ENCODE measurements at regions not wholly inside any gene's neighbourhood (a gene's known extent, or its start where the extent isn't known, plus 50 kb on each side); places are given as distances from the start of the nearest gene placed in this dataset.

DNA sequence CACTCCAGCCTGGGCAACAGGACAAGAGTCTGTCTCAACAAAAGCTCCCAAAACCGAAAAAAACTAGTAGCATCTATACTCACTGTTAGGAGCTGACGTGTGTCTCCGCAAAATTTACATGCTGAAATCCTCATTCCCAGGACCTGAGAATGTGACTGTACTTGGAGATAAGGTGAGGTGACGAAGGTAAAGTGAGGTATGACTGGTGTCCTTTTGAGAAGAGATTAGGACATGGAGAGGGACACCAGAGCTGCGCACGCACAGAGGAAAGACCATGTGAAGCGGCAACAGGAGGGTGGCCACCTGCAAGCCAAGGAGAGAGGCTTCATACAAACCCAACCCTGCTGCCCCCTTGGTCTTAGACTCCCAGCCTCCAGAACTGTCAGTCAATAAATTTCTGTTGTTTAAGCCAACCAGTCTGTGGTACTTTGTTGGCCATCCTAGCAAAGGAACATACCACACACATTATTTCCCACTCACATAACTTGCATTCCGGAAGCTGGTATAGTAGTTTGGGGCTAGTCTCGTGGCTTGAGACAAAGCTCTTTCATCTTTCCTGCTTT, 1154.0 kb upstream of the CELF2 start:
- H3K27ac ChIP-seq (ENCODE audit: low read length) = no peak overlapping the region
- no peaks in the 10 kb centered on the region for H3K27me3 ChIP-seq (ENCODE audit: control insufficient read depth, insufficient read depth, low read length)
- Mint-ChIP-seq H3K4me1 (no peaks in the 10 kb centered on the region), H3K4me3 (no peak overlapping the region), H3K27ac (no peak overlapping the region), H3K36me3 (no peaks in the 10 kb centered on the region), H3K9me3 (peaks cover 13 to 14% of the 10 kb centered on the region in 2 donors), H3K27me3 (ENCODE audit: low read depth in 2 of 2) (no peaks in the 10 kb centered on the region)
- ATAC-seq (no peak), DNase-seq (no peak)
- no peaks in the 10 kb centered on the region for H3K4me1 ChIP-seq (ENCODE audit: control insufficient read depth, insufficient read depth, low read length)
- H3K4me3 ChIP-seq (ENCODE audit: low read length) = no peak overlapping the region
- no peak for TF ChIP-seq CTCF (IDR thresholded peaks at IDR 0.05)
- intact Hi-C loops (cut with micrococcal nuclease) = no loop called here
- no peaks in the 10 kb centered on the region for H3K36me3 ChIP-seq (ENCODE audit: control insufficient read depth, insufficient read depth, low read length)
- H3K9me3 ChIP-seq (ENCODE audit: control insufficient read depth, insufficient read depth, low read length) = no peaks in the 10 kb centered on the region
- WGBS (ENCODE audit: insufficient coverage) = 94% methylated on average over 9 of the region's 9 CpGs

- DNase-seq (no peak), ATAC-seq (no peak)
- intact Hi-C loops (cut with micrococcal nuclease) = no loop called here
- Mint-ChIP-seq H3K27me3 (ENCODE audit: low read depth in 2 of 2) (no peaks in the 10 kb centered on the region), H3K4me3 (no peak overlapping the region), H3K4me1 (no peaks in the 10 kb centered on the region), H3K9me3 (peaks cover 4 to 8% of the 10 kb centered on the region in 2 donors), H3K27ac (no peak overlapping the region), H3K36me3 (no peaks in the 10 kb centered on the region)
- no peak for TF ChIP-seq CTCF (IDR thresholded peaks at IDR 0.05)
- H3K4me3 ChIP-seq (ENCODE audit: low read length) = no peak overlapping the region
- 80% methylated on average over 1 of the region's 2 CpGs for WGBS (ENCODE audit: insufficient coverage)
- H3K27me3 ChIP-seq (ENCODE audit: control insufficient read depth, insufficient read depth, low read length) = no peaks in the 10 kb centered on the region
- no peak overlapping the region for H3K27ac ChIP-seq (ENCODE audit: low read length)
- no peaks in the 10 kb centered on the region for H3K9me3 ChIP-seq (ENCODE audit: control insufficient read depth, insufficient read depth, low read length)
- no peaks in the 10 kb centered on the region for H3K4me1 ChIP-seq (ENCODE audit: control insufficient read depth, insufficient read depth, low read length)
- no peaks in the 10 kb centered on the region for H3K36me3 ChIP-seq (ENCODE audit: control insufficient read depth, insufficient read depth, low read length)
These were observed 1149.2 kb upstream of the CELF2 start for GRCh38 chr10:9868499-9868898.

GRCh38 chr10:9869205-9869604, 1148.5 kb upstream of the CELF2 start:
- no peak overlapping the region for H3K4me3 Mint-ChIP-seq
- intact Hi-C loops (cut with micrococcal nuclease) = no loop called here
- no peak overlapping the region for H3K27ac Mint-ChIP-seq

More at GRCh38 chr10:9869205-9869604, 1148.5 kb upstream of the CELF2 start:
- Histone ChIP-seq H3K27ac (ENCODE audit: low read length) (no peak overlapping the region), H3K36me3 (ENCODE audit: control insufficient read depth, insufficient read depth, low read length) (no peaks in the 10 kb centered on the region), H3K4me3 (ENCODE audit: low read length) (no peak overlapping the region), H3K9me3 (ENCODE audit: control insufficient read depth, insufficient read depth, low read length) (no peaks in the 10 kb centered on the region), H3K4me1 (ENCODE audit: control insufficient read depth, insufficient read depth, low read length) (no peaks in the 10 kb centered on the region), H3K27me3 (ENCODE audit: control insufficient read depth, insufficient read depth, low read length) (no peaks in the 10 kb centered on the region)
- ATAC-seq = no peak
- no peak for DNase-seq
- 84% methylated on average over 2 of the region's 2 CpGs for WGBS (ENCODE audit: insufficient coverage)
- TF ChIP-seq CTCF (IDR thresholded peaks at IDR 0.05) = no peak
- no peaks in the 10 kb centered on the region for H3K36me3 Mint-ChIP-seq
- no peaks in the 10 kb centered on the region for H3K4me1 Mint-ChIP-seq
- H3K27me3 Mint-ChIP-seq (ENCODE audit: low read depth in 2 of 2) = no peaks in the 10 kb centered on the region
- peaks cover 4 to 8% of the 10 kb centered on the region in 2 donors for H3K9me3 Mint-ChIP-seq
